BJ (cell line): ENCODE measurements at regions not wholly inside any gene's neighbourhood (a gene's known extent, or its start where the extent isn't known, plus 50 kb on each side); places are given as distances from the start of the nearest gene placed in this dataset.

Experiments used
- CTCF ChIA-PET: fragments of 350-600 bp; formaldehyde crosslinking; extraction: SDS; loops from one replicate; lab custom pipeline; 2021; ENCODE audit warnings: antibody characterized with exemption, inconsistent platforms; lab: Yijun Ruan, JAX
- POLR2A ChIA-PET: fragments of 300-600 bp; sonication (Branson Sonifier 250); formaldehyde crosslinking; extraction: SDS; loops from one replicate; lab custom pipeline; 2021; ENCODE audit warnings: antibody characterized with exemption; lab: Charles Lee
- DNase-seq: peaks from one replicate; pipeline ENCODE4 v3.0.0-alpha.2; 2011; ENCODE audit warnings: low read depth
- H3K27me3 ChIP-seq: 2 replicates; pipeline ENCODE4 v1.6.0; 2011; ENCODE audit warnings: low read length; ENCODE audit not compliant: control insufficient read depth, insufficient read depth
- H3K36me3 ChIP-seq: 2 replicates; pipeline ENCODE4 v1.5.1; 2011; ENCODE audit warnings: low read length; ENCODE audit not compliant: control insufficient read depth, insufficient read depth
- H3K4me3 ChIP-seq: 2 replicates; pipeline ENCODE4 v1.5.1; 2011; ENCODE audit warnings: low read depth, mild to moderate bottlenecking, control low read depth, low read length
- CTCF ChIP-seq: IDR thresholded peaks from 2 replicates; pipeline ENCODE4 v1.5.1; 2011; ENCODE audit warnings: low read depth, mild to moderate bottlenecking, control low read depth, inconsistent platforms, low read length, moderate library complexity; ENCODE audit not compliant: insufficient read depth

GRCh38 chrY:15324189-15324588 is 799.9 kb downstream of the NLGN4Y start:
- H3K27me3 ChIP-seq, result no peaks in the 10 kb centered on the region
- no peak for DNase-seq
- no peak overlapping the region for H3K4me3 ChIP-seq
- H3K36me3 ChIP-seq, result no peaks in the 10 kb centered on the region
- CTCF ChIA-PET, result no interaction called here
- POLR2A ChIA-PET, result no interaction called here
- TF ChIP-seq CTCF, result no peak

GRCh38 chrY:15325201-15325600 is 800.9 kb downstream of the NLGN4Y start:
- DNase-seq, result no peak
- CTCF ChIA-PET, result no interaction called here
- Histone ChIP-seq H3K36me3 (no peaks in the 10 kb centered on the region), H3K27me3 (no peaks in the 10 kb centered on the region), H3K4me3 (no peak overlapping the region)
- POLR2A ChIA-PET, result no interaction called here
- no peak for TF ChIP-seq CTCF

GRCh38 chrY:15326673-15327072 is 802.3 kb downstream of the NLGN4Y start:
- DNase-seq, result no peak
- Histone ChIP-seq H3K27me3 (no peaks in the 10 kb centered on the region), H3K36me3 (no peaks in the 10 kb centered on the region), H3K4me3 (no peak overlapping the region)
- CTCF ChIA-PET, result no interaction called here
- no peak for TF ChIP-seq CTCF
- POLR2A ChIA-PET, result no interaction called here

GRCh38 chrY:15328848-15329247 is 804.5 kb downstream of the NLGN4Y start:
- POLR2A ChIA-PET, result no interaction called here
- CTCF ChIA-PET, result no interaction called here
- Histone ChIP-seq H3K4me3 (no peak overlapping the region), H3K36me3 (no peaks in the 10 kb centered on the region), H3K27me3 (no peaks in the 10 kb centered on the region)
- DNase-seq, result no peak
- TF ChIP-seq CTCF, result no peak

- TF ChIP-seq CTCF, result no peak
- ChIA-PET POLR2A (no interaction called here), CTCF (no interaction called here)
- H3K27me3 ChIP-seq, result no peaks in the 10 kb centered on the region
- DNase-seq, result no peak
- no peak overlapping the region for H3K4me3 ChIP-seq
- no peaks in the 10 kb centered on the region for H3K36me3 ChIP-seq
Measured at GRCh38 chrY:15343522-15343921, 819.2 kb downstream of the NLGN4Y start.
